Muscle of back (tissue), 3 donors: ENCODE measurements at regions not wholly inside any gene's neighbourhood (a gene's known extent, or its start where the extent isn't known, plus 50 kb on each side); places are given as distances from the start of the nearest gene placed in this dataset.

Experiments used
- DNase-seq, 3 donors: peaks; one replicate each; pipeline versions ENCODE4 v3.0.0 to v3.0.0-alpha.2; 2013

DNA sequence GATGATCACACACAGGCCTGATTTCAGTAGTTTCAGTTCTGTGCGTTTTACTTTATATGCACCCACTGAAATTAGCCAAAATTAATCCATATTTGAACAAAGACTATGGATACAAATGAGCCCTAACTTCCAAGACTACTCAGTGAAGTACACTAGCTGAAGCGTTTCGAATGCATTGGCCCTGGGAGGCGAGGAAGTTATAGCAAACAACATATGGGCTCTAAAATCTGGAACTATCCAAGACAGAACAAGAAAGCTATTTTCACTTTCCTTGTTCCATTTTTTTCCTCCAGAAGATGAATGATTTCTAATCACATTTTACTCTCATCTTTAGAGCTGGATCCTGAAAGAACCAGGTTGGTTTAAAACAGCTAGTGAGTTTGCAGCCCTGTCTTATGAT is 399.4 kb upstream of the HNRNPA3 start:
- no peak for DNase-seq

GRCh38 chr2:176813621-176814049 is 399.0 kb upstream of the HNRNPA3 start:
- peak; percentile 42 to 84 (median 69) for DNase-seq

DNA sequence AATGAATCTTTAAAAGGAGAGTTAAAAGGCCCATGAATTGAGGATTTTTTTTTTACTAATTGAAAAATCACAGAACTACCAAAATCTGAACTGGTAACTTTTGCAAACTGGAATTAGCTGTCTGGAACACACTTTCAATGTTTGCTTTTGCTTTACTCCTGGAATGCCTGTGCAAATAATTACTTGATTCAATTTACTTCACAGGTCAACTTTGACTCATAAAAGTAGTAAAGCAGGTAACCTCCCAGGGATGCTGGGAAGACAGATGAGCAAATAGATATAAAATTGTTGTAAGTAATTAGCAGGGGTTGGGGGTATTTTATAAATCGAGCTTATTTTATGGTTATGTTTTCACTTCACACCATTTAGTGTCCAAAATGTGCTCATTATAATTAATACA is 398.3 kb upstream of the HNRNPA3 start:
- DNase-seq: no peak

DNA sequence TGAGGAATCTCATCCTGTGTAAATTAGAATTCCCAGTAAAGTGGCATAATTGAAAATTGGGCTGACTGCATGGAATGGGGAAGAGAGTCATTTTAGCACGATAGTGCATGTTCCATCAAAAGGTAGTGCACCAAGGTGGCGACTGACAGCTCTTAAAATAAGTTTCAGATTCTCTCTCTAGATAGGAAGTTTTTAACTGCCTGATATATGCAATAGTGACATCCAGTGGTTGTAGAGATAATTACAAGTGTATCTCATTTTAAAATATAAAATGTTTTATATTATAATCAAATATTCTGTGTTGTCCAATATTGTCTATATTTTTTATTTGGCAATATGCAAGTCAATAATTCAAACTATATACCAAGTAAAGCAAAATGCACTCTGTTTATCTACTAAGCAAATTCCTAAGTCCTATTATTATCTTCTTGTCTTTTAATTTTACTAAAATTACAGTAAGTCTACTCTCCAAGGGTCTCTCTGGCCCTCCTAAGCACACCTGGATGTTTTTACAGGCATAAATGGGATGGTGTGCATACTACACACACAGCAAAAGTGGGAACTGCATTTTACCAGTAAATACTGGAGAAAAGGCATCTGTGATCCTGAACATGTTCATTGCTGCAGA is 397.7 kb upstream of the HNRNPA3 start:
- DNase-seq: peak in 2 of 3 donors; percentile 20 to 60

DNA sequence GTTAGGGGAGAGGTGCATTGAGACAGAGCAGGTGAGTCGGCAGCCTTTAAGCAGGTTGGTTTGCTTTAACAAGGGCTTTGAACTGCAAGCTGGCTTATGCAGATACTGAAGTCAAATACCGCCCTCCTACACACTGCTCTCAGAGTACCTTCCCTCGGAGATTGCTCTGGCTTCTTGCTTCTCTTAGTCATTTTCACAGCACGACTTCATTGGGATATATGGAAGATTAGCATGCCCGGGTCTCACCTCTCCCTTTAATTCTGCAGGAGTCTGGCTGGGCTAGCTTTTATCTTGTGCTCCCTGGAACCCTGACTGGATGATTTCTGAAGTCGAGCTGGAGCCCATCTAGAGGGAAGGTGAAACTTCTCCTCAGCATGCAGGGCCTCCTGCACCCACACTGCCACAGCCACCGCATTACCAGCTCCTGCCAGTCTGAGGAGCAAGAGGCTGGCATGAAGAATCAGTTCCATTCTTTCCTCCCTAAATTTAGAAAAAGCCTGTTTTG is 395.5 kb upstream of the HNRNPA3 start:
- DNase-seq: peak in 1 of 3 donors; percentile 40

DNA sequence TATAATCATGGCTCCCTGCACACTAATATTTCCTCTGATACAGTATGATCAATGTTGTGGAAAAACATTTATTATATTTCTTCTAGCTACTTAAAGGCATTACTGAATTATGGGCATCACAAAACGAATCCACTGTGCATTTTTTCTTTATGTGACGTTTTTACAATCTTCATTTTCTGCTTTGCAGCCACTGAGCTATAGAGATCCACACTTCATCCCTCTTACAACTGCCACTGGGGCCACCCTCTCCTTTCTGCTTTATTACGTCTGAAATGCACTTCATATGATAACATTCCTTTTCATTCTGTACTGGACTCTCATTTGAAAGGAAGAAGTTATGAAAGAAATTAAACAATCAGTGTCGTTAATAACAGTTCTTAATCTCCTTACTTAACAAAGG is 394.5 kb upstream of the HNRNPA3 start:
- DNase-seq: no peak

GRCh38 chr2:176818617-176819016 is 394.0 kb upstream of the HNRNPA3 start:
- DNase-seq: peak in 1 of 3 donors; percentile 65

DNA sequence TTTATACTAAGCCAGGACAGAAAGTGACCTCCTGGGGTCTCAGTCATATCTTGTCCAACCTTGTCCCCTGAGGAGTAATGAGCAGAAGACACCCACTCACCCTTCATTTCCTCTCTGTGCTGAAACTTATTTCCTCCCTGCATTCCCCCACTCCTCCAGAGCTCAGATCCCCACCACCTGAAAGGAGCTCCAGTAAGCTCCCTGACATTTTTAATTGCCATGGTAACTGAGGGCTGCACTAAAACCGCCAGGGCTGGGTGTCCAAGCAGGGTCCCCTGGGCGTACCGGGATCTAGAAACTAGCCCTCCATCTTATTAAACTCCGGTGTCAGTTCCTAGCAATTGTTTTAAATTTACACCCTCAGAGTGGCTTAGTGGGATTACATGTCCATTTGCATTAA is 393.3 kb upstream of the HNRNPA3 start:
- peak in 1 of 3 donors; percentile 39 for DNase-seq

DNA sequence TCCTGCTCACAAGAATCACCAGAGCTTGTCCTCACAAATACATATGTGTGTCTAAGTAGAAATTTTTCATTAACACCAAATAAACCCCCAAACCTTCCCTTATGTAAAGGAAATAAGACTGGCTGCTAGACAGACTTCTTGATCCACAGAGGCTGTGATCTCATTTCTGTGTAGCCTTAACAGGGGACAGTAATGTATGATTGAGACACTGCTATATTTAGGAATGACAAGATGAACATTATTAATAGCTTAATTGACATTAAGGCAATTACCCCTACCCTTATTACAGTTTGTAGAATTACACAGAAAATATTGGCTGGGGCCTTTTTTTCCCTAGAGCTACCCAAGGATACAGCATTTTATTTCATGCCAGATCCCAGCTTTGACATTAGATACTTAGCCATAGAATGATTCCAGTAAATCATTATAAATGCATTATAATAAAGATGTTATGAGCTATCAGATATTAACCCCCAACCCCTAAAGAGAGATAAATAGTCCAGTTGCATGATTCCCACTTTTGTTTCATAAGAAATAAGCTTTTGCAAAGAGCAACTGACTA is 392.1 kb upstream of the HNRNPA3 start:
- DNase-seq: no peak

DNA sequence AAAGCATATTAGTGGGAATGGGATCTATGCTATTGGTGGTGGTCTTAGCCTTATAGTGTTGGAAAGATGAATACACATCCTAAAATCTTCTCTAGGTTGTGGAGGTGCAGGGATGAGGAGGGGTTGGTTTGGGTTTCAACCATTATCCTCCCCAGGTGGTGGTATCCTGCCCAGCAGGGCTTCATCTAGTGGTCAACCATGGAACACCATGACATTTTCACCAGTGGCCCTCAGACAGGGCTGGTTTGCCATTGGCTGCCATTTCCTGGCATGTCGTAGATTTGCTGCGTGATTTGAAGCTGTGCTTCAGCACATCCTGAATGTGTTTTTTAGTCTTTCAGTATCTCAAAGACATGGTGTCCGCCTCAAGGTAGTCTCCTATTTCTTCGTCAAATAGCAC is 391.2 kb upstream of the HNRNPA3 start:
- DNase-seq: no peak

GRCh38 chr2:176822060-176822459 is 390.5 kb upstream of the HNRNPA3 start:
- DNase-seq: no peak

GRCh38 chr2:176826356-176826755 is 386.2 kb upstream of the HNRNPA3 start:
- DNase-seq: no peak

DNA sequence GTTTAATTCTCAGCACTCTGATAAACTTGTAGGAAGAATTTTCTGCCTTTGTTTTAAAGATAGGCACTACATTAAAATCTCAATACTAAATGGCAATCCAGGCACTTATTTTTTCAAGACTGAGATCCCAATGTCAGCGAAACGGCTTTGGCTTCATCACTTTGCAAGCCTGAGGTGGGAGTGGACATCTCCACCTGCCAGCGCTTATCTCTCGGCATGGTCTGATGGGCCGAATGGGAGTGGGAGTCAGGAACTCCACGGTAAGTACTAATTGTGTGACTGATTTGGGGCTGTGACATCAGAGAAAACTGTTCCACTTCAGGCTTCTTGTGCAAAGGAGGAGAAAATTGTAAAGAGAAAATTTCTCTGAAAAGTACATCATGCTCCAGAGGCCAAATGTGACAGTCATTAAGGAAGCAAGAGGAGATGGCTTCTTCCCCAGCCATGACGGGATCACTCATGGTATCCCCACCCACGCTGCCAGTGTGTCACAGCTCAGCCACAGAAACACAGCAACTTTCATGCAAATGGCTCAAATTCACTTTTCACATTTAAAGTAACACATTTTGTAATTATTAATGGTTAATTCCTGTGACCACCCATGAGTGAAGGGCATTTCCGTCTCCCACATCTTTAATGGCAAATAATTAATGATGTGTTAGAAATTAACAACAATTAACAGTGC is 385.5 kb upstream of the HNRNPA3 start:
- no peak for DNase-seq

- DNase-seq: no peak
These were observed 382.2 kb upstream of the HNRNPA3 start for GRCh38 chr2:176830362-176830761.

DNA sequence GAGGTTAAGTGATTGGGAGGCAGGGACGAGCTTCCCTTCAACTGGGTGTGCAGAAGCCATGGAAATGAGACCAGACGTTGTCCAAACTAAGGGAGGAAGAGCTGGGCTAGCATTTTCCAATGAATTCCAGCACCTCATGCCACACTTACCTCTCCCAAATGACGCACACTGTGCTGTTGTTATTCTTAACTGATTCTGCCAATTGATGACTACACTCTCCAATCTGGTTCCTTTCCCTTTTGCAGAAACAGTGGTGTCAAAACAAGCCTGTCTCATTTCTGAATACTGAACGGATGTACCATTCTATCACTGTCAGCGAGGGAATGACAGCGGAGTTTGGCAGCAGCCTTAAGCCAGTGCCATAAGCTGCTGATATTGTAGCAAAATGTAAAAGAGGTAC is 380.5 kb upstream of the HNRNPA3 start:
- no peak for DNase-seq

DNA sequence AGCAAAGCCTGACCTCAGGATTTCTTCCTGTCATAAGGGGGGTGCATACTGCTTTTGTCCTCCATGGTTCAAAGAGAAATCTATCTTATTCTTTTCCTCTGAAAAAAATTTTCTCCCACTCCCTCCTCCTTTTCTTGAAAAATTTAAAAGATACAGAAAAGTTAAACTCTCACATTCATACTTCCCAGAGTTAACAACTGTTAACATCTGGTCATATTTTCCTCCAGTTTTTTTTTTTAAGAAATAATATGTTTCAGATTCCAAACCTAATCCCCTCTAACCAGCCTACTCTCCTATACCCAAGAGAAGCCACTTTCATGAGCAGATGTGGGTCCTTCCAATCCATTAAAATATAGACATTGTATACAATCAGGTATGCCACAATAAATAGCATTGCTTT is 378.9 kb upstream of the HNRNPA3 start:
- DNase-seq: peak in 2 of 3 donors; percentile 16 to 73

DNA sequence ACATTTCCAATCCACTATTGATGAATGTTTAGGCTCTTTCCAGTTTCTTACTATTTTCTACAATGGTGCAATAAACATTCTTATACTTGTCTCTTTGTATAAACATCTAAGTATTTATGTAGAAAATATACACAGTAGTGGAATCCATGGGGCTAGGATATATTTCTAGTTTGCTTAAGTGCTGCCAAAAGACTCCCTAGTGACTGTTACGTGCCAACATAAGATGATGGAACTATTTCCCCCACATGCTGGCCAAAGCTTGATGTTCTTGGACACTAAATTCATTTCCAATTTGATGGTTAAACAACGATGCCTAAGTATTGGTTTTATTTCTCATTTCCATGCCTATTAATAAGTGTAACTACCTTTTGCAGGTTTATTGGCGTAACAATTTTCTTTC is 378.4 kb upstream of the HNRNPA3 start:
- DNase-seq: peak; percentile 22 to 84 (median 71)

GRCh38 chr2:176843208-176843607 is 369.4 kb upstream of the HNRNPA3 start:
- no peak for DNase-seq

- DNase-seq: no peak
These were observed 368.1 kb upstream of the HNRNPA3 start for GRCh38 chr2:176844461-176844860.

GRCh38 chr2:176845718-176846117 is 366.9 kb upstream of the HNRNPA3 start:
- no peak for DNase-seq

GRCh38 chr2:176847575-176847974 is 365.0 kb upstream of the HNRNPA3 start:
- no peak for DNase-seq

DNA sequence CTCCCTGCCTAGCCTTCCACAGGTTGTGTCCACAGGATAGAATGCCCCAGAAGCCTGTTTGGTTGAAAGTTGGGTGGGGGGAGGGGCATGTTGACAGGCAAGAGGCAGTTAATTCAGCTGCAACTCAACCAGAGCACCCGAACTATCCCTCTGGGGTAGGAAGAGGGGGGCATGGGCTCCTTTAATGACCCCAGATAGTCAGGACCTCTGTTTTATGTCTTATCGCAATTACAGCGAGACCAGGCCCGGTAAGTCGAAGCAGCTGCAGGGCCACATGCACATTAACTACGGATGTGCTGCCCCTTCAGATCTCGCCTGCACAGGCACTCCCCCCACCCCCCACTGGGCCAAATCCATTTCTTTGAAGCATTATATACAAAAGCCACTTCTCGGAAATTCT is 363.8 kb upstream of the HNRNPA3 start:
- no peak for DNase-seq

DNA sequence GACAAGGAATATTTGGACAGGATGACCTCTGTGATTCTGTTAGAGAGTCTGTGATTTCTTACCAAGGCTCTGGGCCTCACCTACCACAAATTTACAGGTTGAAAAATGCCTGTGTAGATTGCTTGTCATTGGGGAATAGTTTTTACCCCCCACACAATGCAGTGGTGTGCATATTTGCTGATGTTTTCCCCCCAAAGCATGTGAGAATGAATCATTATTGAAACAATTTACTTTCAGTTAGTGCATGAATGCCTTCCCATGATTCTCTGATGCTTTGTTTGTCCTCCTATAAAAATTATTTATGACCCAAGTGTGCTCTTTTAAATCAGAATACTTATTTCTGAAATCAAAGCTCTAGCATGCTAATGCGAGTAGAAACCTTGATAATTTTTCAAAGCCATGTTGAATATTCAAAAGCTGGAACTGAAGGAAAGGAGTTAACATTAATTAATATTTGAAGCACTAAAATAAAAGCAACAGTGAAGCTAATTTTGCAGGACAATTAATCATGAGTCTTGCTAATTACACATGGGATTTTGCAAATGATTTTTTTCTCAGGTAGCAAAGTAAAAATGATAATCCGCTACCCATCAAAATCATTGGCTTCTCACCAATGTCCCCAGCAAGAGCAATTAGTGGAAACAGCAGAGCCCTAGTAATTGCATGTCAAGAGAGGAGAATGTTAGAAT is 361.2 kb upstream of the HNRNPA3 start:
- DNase-seq: no peak
